Upper lobe of right lung (tissue), 1 donor: ENCODE measurements at regions not wholly inside any gene's neighbourhood (a gene's known extent, or its start where the extent isn't known, plus 50 kb on each side); places are given as distances from the start of the nearest gene placed in this dataset.

Source experiments
- ATAC-seq: fragments of 200-7000 bp; cut with Tn5 transposase; one replicate; pipeline ENCODE4 v1.9.1; 2020; ENCODE audit warnings: mild to moderate bottlenecking, moderate library complexity
- DNase-seq: peaks from one replicate; pipeline ENCODE4 v3.0.0-alpha.2; 2020
- H3K27ac ChIP-seq: fragments of 200-600 bp; one replicate; pipeline ENCODE4 v1.8.0; 2022
- H3K27me3 ChIP-seq: fragments of 200-600 bp; one replicate; pipeline ENCODE4 v1.8.0; 2022; ENCODE audit warnings: mild to moderate bottlenecking
- H3K36me3 ChIP-seq: fragments of 200-600 bp; one replicate; pipeline ENCODE4 v1.8.0; 2022
- H3K4me1 ChIP-seq: fragments of 200-600 bp; one replicate; pipeline ENCODE4 v1.8.0; 2022
- H3K4me3 ChIP-seq: fragments of 200-600 bp; one replicate; pipeline ENCODE4 v1.8.0; 2022; ENCODE audit warnings: mild to moderate bottlenecking
- H3K9me3 ChIP-seq: fragments of 200-600 bp; one replicate; pipeline ENCODE4 v1.8.0; 2022
- CTCF ChIP-seq: fragments of 200-600 bp; IDR thresholded peaks from one replicate; pipeline ENCODE4 v1.8.0; 2022; ENCODE audit warnings: antibody characterized with exemption
- intact Hi-C: fragments of 100-400 bp; cut with DNase I; formaldehyde crosslinking; loops from one replicate; pipeline ENCODE4 v1.11.0; 2022
- donor health status: DM: no; HTN: yes; CAD: no; lungs with severe emphysema.

GRCh38 chr2:195299600-195299999 lies 357.4 kb upstream of the SLC39A10 start:
- no peak for TF ChIP-seq CTCF
- H3K9me3 ChIP-seq: no peaks in the 10 kb centered on the region
- intact Hi-C loops: no loop called here
- H3K4me3 ChIP-seq: no peak overlapping the region
- no peak for ATAC-seq
- no peaks in the 10 kb centered on the region for H3K36me3 ChIP-seq
- H3K4me1 ChIP-seq: no peaks in the 10 kb centered on the region
- no peak overlapping the region for H3K27ac ChIP-seq
- DNase-seq: no peak
- H3K27me3 ChIP-seq: no peaks in the 10 kb centered on the region

- DNase-seq (no peak), ATAC-seq (no peak)
- Histone ChIP-seq H3K27ac (no peak overlapping the region), H3K36me3 (no peaks in the 10 kb centered on the region), H3K27me3 (no peaks in the 10 kb centered on the region), H3K9me3 (no peaks in the 10 kb centered on the region), H3K4me3 (no peak overlapping the region), H3K4me1 (no peaks in the 10 kb centered on the region)
- no peak for TF ChIP-seq CTCF
- intact Hi-C loops: no loop called here
Observed at GRCh38 chr2:195296490-195296889, 360.5 kb upstream of the SLC39A10 start.

- no peak for TF ChIP-seq CTCF
- Histone ChIP-seq H3K4me3 (no peak overlapping the region), H3K36me3 (no peaks in the 10 kb centered on the region), H3K4me1 (no peaks in the 10 kb centered on the region), H3K27ac (no peak overlapping the region), H3K9me3 (no peaks in the 10 kb centered on the region), H3K27me3 (no peaks in the 10 kb centered on the region)
- DNase-seq (no peak), ATAC-seq (no peak)
- intact Hi-C loops: no loop called here
Observed at GRCh38 chr2:195289081-195289480, 367.9 kb upstream of the SLC39A10 start.

- Histone ChIP-seq H3K9me3 (no peaks in the 10 kb centered on the region), H3K27me3 (no peaks in the 10 kb centered on the region), H3K4me3 (no peak overlapping the region), H3K36me3 (no peaks in the 10 kb centered on the region), H3K4me1 (no peaks in the 10 kb centered on the region), H3K27ac (no peak overlapping the region)
- no peak for DNase-seq
- TF ChIP-seq CTCF: no peak
- intact Hi-C loops: no loop called here
- no peak for ATAC-seq
Observed at GRCh38 chr2:195279840-195280427, 377.1 kb upstream of the SLC39A10 start.

- Histone ChIP-seq H3K36me3 (no peaks in the 10 kb centered on the region), H3K4me3 (no peak overlapping the region), H3K27me3 (no peaks in the 10 kb centered on the region), H3K4me1 (no peaks in the 10 kb centered on the region), H3K27ac (no peak overlapping the region), H3K9me3 (no peaks in the 10 kb centered on the region)
- ATAC-seq (no peak), DNase-seq (no peak)
- intact Hi-C loops: no loop called here
- no peak for TF ChIP-seq CTCF
Observed at GRCh38 chr2:195270466-195271039, 386.5 kb upstream of the SLC39A10 start.

- Histone ChIP-seq H3K9me3 (no peaks in the 10 kb centered on the region), H3K27ac (no peak overlapping the region), H3K36me3 (no peaks in the 10 kb centered on the region), H3K4me1 (no peaks in the 10 kb centered on the region), H3K27me3 (no peaks in the 10 kb centered on the region), H3K4me3 (no peak overlapping the region)
- no peak for DNase-seq
- TF ChIP-seq CTCF: no peak
- no peak for ATAC-seq
- intact Hi-C loops: no loop called here
Observed at GRCh38 chr2:195269220-195269619, 387.8 kb upstream of the SLC39A10 start.
